ENCODE measurements at regions not wholly inside any gene's neighbourhood (a gene's known extent, or its start where the extent isn't known, plus 50 kb on each side); places are given as distances from the start of the nearest gene placed in this dataset.

DNA sequence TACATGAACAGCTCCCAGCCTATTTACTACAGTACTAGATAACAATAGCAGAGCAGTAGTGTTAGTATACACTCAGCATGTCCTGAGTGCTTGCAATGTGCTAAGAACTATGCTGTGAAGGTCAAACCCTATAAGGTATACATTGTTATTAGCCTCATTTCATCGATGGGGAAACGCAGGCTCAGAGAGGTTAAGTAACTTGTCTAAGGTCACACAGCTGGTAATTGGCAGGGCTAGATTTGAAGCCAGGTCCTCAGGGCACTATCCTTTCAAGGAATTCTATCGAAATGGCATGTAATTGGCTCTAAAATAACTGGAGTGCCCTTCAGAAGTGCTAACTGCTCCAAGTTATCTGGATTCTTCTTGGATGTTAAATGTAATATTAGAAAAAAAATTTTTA, 295.6 kb downstream of the ZNF536 start:
- DNase-seq (ENCODE audit: insufficient read length, low spot score) (no peak), FAIRE-seq (no peak)
- no peak for TF ChIP-seq TAF1 (IDR thresholded peaks at IDR 0.05; ENCODE audit: low read depth, low read length)
- TF ChIP-seq POLR2AphosphoS5 (IDR thresholded peaks at IDR 0.05; ENCODE audit: low read depth, low read length), result no peak
- TF ChIP-seq POU2F2 (IDR thresholded peaks at IDR 0.05; ENCODE audit: low read depth, low read length), result no peak
- no peak for TF ChIP-seq POLR2A (IDR thresholded peaks at IDR 0.05; ENCODE audit: low read depth, low read length)
- no peak for TF ChIP-seq SPI1 (IDR thresholded peaks at IDR 0.05; ENCODE audit: low read depth, low read length)
- no peak for TF ChIP-seq PAX5 (IDR thresholded peaks at IDR 0.05; ENCODE audit: insufficient read depth, low read length, severe bottlenecking)

GRCh38 chr19:30667227-30667626, 295.0 kb downstream of the ZNF536 start:
- FAIRE-seq (no peak), DNase-seq (ENCODE audit: insufficient read length, low spot score) (no peak)
- TF ChIP-seq POU2F2 (IDR thresholded peaks at IDR 0.05; ENCODE audit: low read depth, low read length), result no peak
- TF ChIP-seq SPI1 (IDR thresholded peaks at IDR 0.05; ENCODE audit: low read depth, low read length), result no peak
- no peak for TF ChIP-seq POLR2AphosphoS5 (IDR thresholded peaks at IDR 0.05; ENCODE audit: low read depth, low read length)

GRCh38 chr19:30666301-30666803, 294.2 kb downstream of the ZNF536 start:
- DNase-seq (ENCODE audit: insufficient read length, low spot score) (peak; percentile 29), FAIRE-seq (no peak)
- no peak for TF ChIP-seq POLR2AphosphoS5 (IDR thresholded peaks at IDR 0.05; ENCODE audit: low read depth, low read length)
- TF ChIP-seq POU2F2 (IDR thresholded peaks at IDR 0.05; ENCODE audit: low read depth, low read length), result no peak
- TF ChIP-seq TAF1 (IDR thresholded peaks at IDR 0.05; ENCODE audit: low read depth, low read length), result no peak
- TF ChIP-seq PAX5 (IDR thresholded peaks at IDR 0.05; ENCODE audit: insufficient read depth, low read length, severe bottlenecking), result no peak
- TF ChIP-seq SPI1 (IDR thresholded peaks at IDR 0.05; ENCODE audit: low read depth, low read length), result no peak
- no peak for TF ChIP-seq POLR2A (IDR thresholded peaks at IDR 0.05; ENCODE audit: low read depth, low read length)

DNA sequence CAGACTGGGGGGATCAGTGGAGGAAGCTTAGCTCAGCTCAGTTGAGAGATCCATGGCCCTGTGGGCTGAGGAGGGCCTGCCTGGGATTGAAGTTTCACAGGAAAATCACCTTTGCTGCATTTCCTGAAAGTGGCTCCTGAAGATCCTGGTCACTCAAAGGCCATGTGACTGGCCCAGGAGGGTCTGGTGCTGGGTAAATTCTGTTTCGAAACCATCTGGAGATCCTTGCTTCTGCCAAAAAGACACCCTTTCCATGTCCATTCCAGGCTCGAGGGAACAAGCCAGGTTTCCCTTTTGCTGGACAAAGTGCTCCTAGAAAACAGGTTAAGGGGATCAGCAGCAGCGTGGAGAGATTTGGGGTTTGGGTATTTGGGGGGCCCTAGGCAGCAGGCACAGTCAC, 293.3 kb downstream of the ZNF536 start:
- FAIRE-seq, result no peak
- DNase-seq (ENCODE audit: insufficient read length, low spot score), result no peak
- no peak for TF ChIP-seq POU2F2 (IDR thresholded peaks at IDR 0.05; ENCODE audit: low read depth, low read length)
- no peak for TF ChIP-seq TAF1 (IDR thresholded peaks at IDR 0.05; ENCODE audit: low read depth, low read length)
- TF ChIP-seq PAX5 (IDR thresholded peaks at IDR 0.05; ENCODE audit: insufficient read depth, low read length, severe bottlenecking), result no peak
- no peak for TF ChIP-seq SPI1 (IDR thresholded peaks at IDR 0.05; ENCODE audit: low read depth, low read length)
- no peak for TF ChIP-seq POLR2A (IDR thresholded peaks at IDR 0.05; ENCODE audit: low read depth, low read length)

- no peak for DNase-seq (ENCODE audit: insufficient read length, low spot score)
- TF ChIP-seq POLR2A (IDR thresholded peaks at IDR 0.05; ENCODE audit: low read depth, low read length) (no peak), POLR2AphosphoS5 (IDR thresholded peaks at IDR 0.05; ENCODE audit: low read depth, low read length) (no peak), PAX5 (IDR thresholded peaks at IDR 0.05; ENCODE audit: insufficient read depth, low read length, severe bottlenecking) (no peak), POU2F2 (IDR thresholded peaks at IDR 0.05; ENCODE audit: low read depth, low read length) (no peak), TAF1 (IDR thresholded peaks at IDR 0.05; ENCODE audit: low read depth, low read length) (no peak), SPI1 (IDR thresholded peaks at IDR 0.05; ENCODE audit: low read depth, low read length) (no peak)
- no peak for FAIRE-seq
Measured at GRCh38 chr19:30663611-30664174, 291.5 kb downstream of the ZNF536 start.

- FAIRE-seq, result no peak
- no peak for DNase-seq (ENCODE audit: insufficient read length, low spot score)
- no peak for TF ChIP-seq POLR2A (IDR thresholded peaks at IDR 0.05; ENCODE audit: low read depth, low read length)
- TF ChIP-seq POU2F2 (IDR thresholded peaks at IDR 0.05; ENCODE audit: low read depth, low read length), result no peak
- no peak for TF ChIP-seq POLR2AphosphoS5 (IDR thresholded peaks at IDR 0.05; ENCODE audit: low read depth, low read length)
- TF ChIP-seq SPI1 (IDR thresholded peaks at IDR 0.05; ENCODE audit: low read depth, low read length), result no peak
- no peak for TF ChIP-seq PAX5 (IDR thresholded peaks at IDR 0.05; ENCODE audit: insufficient read depth, low read length, severe bottlenecking)
- TF ChIP-seq TAF1 (IDR thresholded peaks at IDR 0.05; ENCODE audit: low read depth, low read length), result no peak
Measured at GRCh38 chr19:30662211-30662861, 290.2 kb downstream of the ZNF536 start.

DNA sequence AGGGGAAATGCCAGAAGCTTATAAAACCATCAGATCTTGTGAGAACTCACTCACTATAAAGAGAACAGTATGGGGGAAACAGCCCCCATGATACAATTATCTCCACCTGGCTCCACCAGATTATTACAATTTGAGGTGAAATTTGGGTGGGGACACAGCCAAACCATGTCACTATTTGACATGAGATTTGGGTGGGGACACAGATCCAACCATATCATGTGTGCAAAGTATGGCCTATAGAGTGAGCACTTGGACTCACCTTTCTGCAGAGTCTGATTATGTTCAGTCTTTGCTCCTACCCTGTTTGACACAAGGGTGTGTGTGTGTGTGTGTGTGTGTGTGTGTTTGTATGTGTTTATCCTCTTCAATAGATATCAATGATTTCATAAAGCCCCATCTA, 287.5 kb downstream of the ZNF536 start:
- FAIRE-seq, result no peak
- TF ChIP-seq POLR2AphosphoS5 (IDR thresholded peaks at IDR 0.05; ENCODE audit: low read depth, low read length), result no peak
- no peak for DNase-seq (ENCODE audit: insufficient read length, low spot score)

DNA sequence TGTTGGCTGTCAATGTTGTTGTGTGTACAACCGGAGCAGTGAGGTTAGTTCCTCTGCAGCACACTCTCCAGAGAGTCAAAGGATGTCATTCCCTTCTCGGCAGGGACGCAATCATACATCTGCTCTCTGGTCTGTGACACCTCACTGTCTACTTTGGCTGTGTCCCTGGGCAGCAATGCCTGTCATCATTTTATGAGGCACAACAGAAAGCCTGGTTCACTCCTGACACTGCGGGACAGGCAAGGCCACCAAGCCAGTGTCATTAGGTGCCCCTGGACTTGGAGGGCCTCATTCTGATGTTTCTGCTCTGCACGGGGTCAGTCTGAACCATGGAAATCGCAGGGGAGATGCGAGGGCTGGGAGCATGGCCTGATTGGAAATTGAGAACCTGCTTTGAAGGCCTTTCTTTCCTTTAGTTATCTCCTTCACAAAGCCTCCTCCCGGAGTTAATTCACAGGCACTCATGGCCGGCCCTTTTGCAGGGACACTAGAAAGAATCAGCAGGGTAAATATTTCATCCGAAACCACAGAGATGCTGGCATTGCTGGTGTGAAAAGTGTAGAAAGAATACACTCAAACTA, 284.4 kb downstream of the ZNF536 start:
- FAIRE-seq, result no peak
- TF ChIP-seq POU2F2 (IDR thresholded peaks at IDR 0.05; ENCODE audit: low read depth, low read length), result no peak
- TF ChIP-seq POLR2AphosphoS5 (IDR thresholded peaks at IDR 0.05; ENCODE audit: low read depth, low read length), result no peak
- TF ChIP-seq POLR2A (IDR thresholded peaks at IDR 0.05; ENCODE audit: low read depth, low read length), result no peak
- DNase-seq (ENCODE audit: insufficient read length, low spot score), result no peak

GRCh38 chr19:30653646-30654386, 281.6 kb downstream of the ZNF536 start:
- TF ChIP-seq POLR2A (IDR thresholded peaks at IDR 0.05; ENCODE audit: low read depth, low read length), result no peak
- DNase-seq (ENCODE audit: insufficient read length, low spot score) (no peak), FAIRE-seq (no peak)

GRCh38 chr19:30652751-30653150, 280.6 kb downstream of the ZNF536 start:
- FAIRE-seq, result no peak

More at GRCh38 chr19:30652751-30653150, 280.6 kb downstream of the ZNF536 start:
- DNase-seq (ENCODE audit: insufficient read length, low spot score), result no peak
- TF ChIP-seq PAX5 (IDR thresholded peaks at IDR 0.05; ENCODE audit: insufficient read depth, low read length, severe bottlenecking) (no peak), SPI1 (IDR thresholded peaks at IDR 0.05; ENCODE audit: low read depth, low read length) (no peak), POU2F2 (IDR thresholded peaks at IDR 0.05; ENCODE audit: low read depth, low read length) (no peak), POLR2AphosphoS5 (IDR thresholded peaks at IDR 0.05; ENCODE audit: low read depth, low read length) (no peak), POLR2A (IDR thresholded peaks at IDR 0.05; ENCODE audit: low read depth, low read length) (no peak), TAF1 (IDR thresholded peaks at IDR 0.05; ENCODE audit: low read depth, low read length) (no peak)
